GM18870 (cell line): ENCODE measurements at regions not wholly inside any gene's neighbourhood (a gene's known extent, or its start where the extent isn't known, plus 50 kb on each side); places are given as distances from the start of the nearest gene placed in this dataset.

Experiments
- ATAC-seq: cut with Tn5 transposase; IDR thresholded peaks from one replicate; pipeline ENCODE4 v1.9.1; 2021; ENCODE audit warnings: moderate library complexity; ENCODE audit not compliant: unreplicated experiment

- no peak for ATAC-seq
These were observed 457.1 kb upstream of the BOD1L1 start for GRCh38 chr4:14084598-14084997.

GRCh38 chr4:14087459-14087858, 459.9 kb upstream of the BOD1L1 start:
- ATAC-seq: peak; percentile 96

- no peak for ATAC-seq
These were observed 460.4 kb upstream of the BOD1L1 start for GRCh38 chr4:14087921-14088320.

- ATAC-seq: no peak
These were observed 464.0 kb upstream of the BOD1L1 start for GRCh38 chr4:14091531-14091930.

- ATAC-seq: no peak
These were observed 464.4 kb upstream of the BOD1L1 start for GRCh38 chr4:14091966-14092365.

GRCh38 chr4:14092741-14093140, 465.2 kb upstream of the BOD1L1 start:
- no peak for ATAC-seq

- ATAC-seq: no peak
These were observed 468.3 kb upstream of the BOD1L1 start for GRCh38 chr4:14095831-14096230.

GRCh38 chr4:14096396-14096965, 469.0 kb upstream of the BOD1L1 start:
- ATAC-seq: no peak

- ATAC-seq: no peak
These were observed 472.8 kb upstream of the BOD1L1 start for GRCh38 chr4:14100349-14100748.

- ATAC-seq: no peak
These were observed 482.9 kb upstream of the BOD1L1 start for GRCh38 chr4:14110407-14110806.

- ATAC-seq: no peak
These were observed 484.2 kb upstream of the BOD1L1 start for GRCh38 chr4:14111730-14112181.

- ATAC-seq: no peak
These were observed 487.6 kb upstream of the BOD1L1 start for GRCh38 chr4:14115106-14115505.

GRCh38 chr4:14117575-14118238, 490.2 kb upstream of the BOD1L1 start:
- ATAC-seq: no peak

- ATAC-seq: no peak
These were observed 497.3 kb upstream of the BOD1L1 start for GRCh38 chr4:14124816-14125215.

GRCh38 chr4:14125375-14126129, 498.0 kb upstream of the BOD1L1 start:
- ATAC-seq: peak; percentile 95

- ATAC-seq: no peak
These were observed 503.0 kb upstream of the BOD1L1 start for GRCh38 chr4:14130551-14130950.

GRCh38 chr4:14131335-14131734, 503.8 kb upstream of the BOD1L1 start:
- no peak for ATAC-seq

GRCh38 chr4:14132301-14132700, 504.8 kb upstream of the BOD1L1 start:
- no peak for ATAC-seq

GRCh38 chr4:14138106-14138505, 510.6 kb upstream of the BOD1L1 start:
- ATAC-seq: no peak

- no peak for ATAC-seq
These were observed 516.4 kb upstream of the BOD1L1 start for GRCh38 chr4:14143892-14144291.

- ATAC-seq: no peak
These were observed 521.9 kb upstream of the BOD1L1 start for GRCh38 chr4:14149176-14150053.
